Peyer's patch (tissue), 4 donors: ENCODE measurements at regions not wholly inside any gene's neighbourhood (a gene's known extent, or its start where the extent isn't known, plus 50 kb on each side); places are given as distances from the start of the nearest gene placed in this dataset.
"Not testable (repeated sequence)": the region's sequence is repeated elsewhere in the genome, so short reads cannot be mapped to it uniquely, and the experiment has no call there.

Experiments used
- DNase-seq, 3 donors: peaks; one replicate each; pipeline ENCODE4 v3.0.0-alpha.2; 2017 to 2019
- H3K27ac ChIP-seq, 4 donors: fragments of 200-600 bp; sonication (generic); one replicate each; pipeline ENCODE4 v1.5.1; 2016 to 2019
- H3K27me3 ChIP-seq, 2 donors: fragments of 200-600 bp; sonication (generic); one replicate each; pipeline ENCODE4 v1.5.1; 2019
- H3K36me3 ChIP-seq, 3 donors: fragments of 200-600 bp; sonication (generic); one replicate each; pipeline ENCODE4 v1.5.1; 2016 to 2019
- H3K4me1 ChIP-seq, 4 donors: fragments of 200-600 bp; sonication (generic); one replicate each; pipeline ENCODE4 v1.5.1; 2016 to 2019
- H3K4me3 ChIP-seq, 4 donors: fragments of 200-600 bp; sonication (generic); 1 replicate in 3 of 4; 2 replicates in 1 of 4; pipeline ENCODE4 v1.5.1; 2016 to 2019; ENCODE audit warnings: mild to moderate bottlenecking in 1 of 4
- H3K9me3 ChIP-seq, 4 donors: fragments of 200-600 bp; sonication (generic); one replicate each; pipeline ENCODE4 v1.5.1; 2016 to 2019; ENCODE audit warnings: mild to moderate bottlenecking in 1 of 4
- CTCF ChIP-seq, 6 experiments: fragments of 450-650 bp in 4 of 6; fragments of 200-600 bp in 2 of 6; sonication (generic) in 1 of 6; IDR thresholded peaks; one replicate each; pipeline ENCODE4 v1.5.1; 2017 to 2019; ENCODE audit warnings: antibody characterized with exemption in 6 of 6, mild to moderate bottlenecking in 3 of 6, moderate library complexity in 1 of 6
- POLR2A ChIP-seq, 2 donors: fragments of 450-650 bp; IDR thresholded peaks; one replicate each; pipeline ENCODE4 v1.5.1; 2017; ENCODE audit warnings: antibody characterized with exemption in 2 of 2, mild to moderate bottlenecking in 2 of 2, moderate library complexity in 2 of 2

- no peak overlapping the region for H3K4me3 ChIP-seq
These were observed 525.7 kb upstream of the FOXG1 start for GRCh38 chr14:28240909-28241308.

GRCh38 chr14:28242895-28243294 is 523.7 kb upstream of the FOXG1 start:
- no peak for DNase-seq
- no peak for TF ChIP-seq POLR2A (IDR thresholded peaks at IDR 0.05)
- TF ChIP-seq CTCF (IDR thresholded peaks at IDR 0.05): no peak
- no peaks in the 10 kb centered on the region for H3K36me3 ChIP-seq
- no peak overlapping the region for H3K27ac ChIP-seq
- no peak overlapping the region for H3K4me3 ChIP-seq
- no peaks in the 10 kb centered on the region for H3K27me3 ChIP-seq
- no peaks in the 10 kb centered on the region for H3K4me1 ChIP-seq
- H3K9me3 ChIP-seq: peaks cover 0 to 3% (median 0%) of the 10 kb centered on the region in 4 donors

More at GRCh38 chr14:28240909-28241308, 525.7 kb upstream of the FOXG1 start:
- no peak overlapping the region for H3K27ac ChIP-seq
- no peaks in the 10 kb centered on the region for H3K36me3 ChIP-seq
- no peak for DNase-seq
- H3K9me3 ChIP-seq: peaks cover 0 to 3% (median 0%) of the 10 kb centered on the region in 4 donors
- no peaks in the 10 kb centered on the region for H3K27me3 ChIP-seq
- no peaks in the 10 kb centered on the region for H3K4me1 ChIP-seq
- no peak for TF ChIP-seq CTCF (IDR thresholded peaks at IDR 0.05)
- no peak for TF ChIP-seq POLR2A (IDR thresholded peaks at IDR 0.05)

GRCh38 chr14:28243600-28243999 is 523.0 kb upstream of the FOXG1 start:
- TF ChIP-seq POLR2A (IDR thresholded peaks at IDR 0.05) (no peak), CTCF (IDR thresholded peaks at IDR 0.05) (no peak)
- H3K36me3 ChIP-seq: no peaks in the 10 kb centered on the region
- DNase-seq: no peak

GRCh38 chr14:28245216-28245615 is 521.4 kb upstream of the FOXG1 start:
- H3K4me3 ChIP-seq: no peak overlapping the region
- no peak for TF ChIP-seq POLR2A (IDR thresholded peaks at IDR 0.05)
- no peak for TF ChIP-seq CTCF (IDR thresholded peaks at IDR 0.05)
- DNase-seq: no peak

More at GRCh38 chr14:28243600-28243999, 523.0 kb upstream of the FOXG1 start:
- Histone ChIP-seq H3K27me3 (no peaks in the 10 kb centered on the region), H3K4me1 (no peaks in the 10 kb centered on the region), H3K4me3 (no peak overlapping the region), H3K27ac (no peak overlapping the region), H3K9me3 (peaks cover 0 to 3% (median 0%) of the 10 kb centered on the region in 4 donors)

GRCh38 chr14:28247491-28247890 is 519.1 kb upstream of the FOXG1 start:
- DNase-seq: no peak
- Histone ChIP-seq H3K9me3 (no peaks in the 10 kb centered on the region), H3K27me3 (no peaks in the 10 kb centered on the region), H3K36me3 (no peaks in the 10 kb centered on the region), H3K4me1 (no peaks in the 10 kb centered on the region), H3K27ac (no peak overlapping the region), H3K4me3 (no peak overlapping the region)
- TF ChIP-seq POLR2A (IDR thresholded peaks at IDR 0.05) (no peak), CTCF (IDR thresholded peaks at IDR 0.05) (no peak)

More at GRCh38 chr14:28245216-28245615, 521.4 kb upstream of the FOXG1 start:
- Histone ChIP-seq H3K9me3 (no peaks in the 10 kb centered on the region), H3K27ac (no peak overlapping the region), H3K4me1 (no peaks in the 10 kb centered on the region), H3K36me3 (no peaks in the 10 kb centered on the region), H3K27me3 (no peaks in the 10 kb centered on the region)

- not testable (repeated sequence) for H3K27ac ChIP-seq, DNase-seq, H3K36me3 ChIP-seq, H3K4me1 ChIP-seq, H3K9me3 ChIP-seq, H3K27me3 ChIP-seq, H3K4me3 ChIP-seq
These were observed 514.5 kb upstream of the FOXG1 start for GRCh38 chr14:28252124-28252523.
